Left ventricle myocardium superior (tissue), 1 donor: ENCODE measurements at regions not wholly inside any gene's neighbourhood (a gene's known extent, or its start where the extent isn't known, plus 50 kb on each side); places are given as distances from the start of the nearest gene placed in this dataset.
"Not testable (repeated sequence)": the region's sequence is repeated elsewhere in the genome, so short reads cannot be mapped to it uniquely, and the experiment has no call there.

Source experiments
- ATAC-seq: fragments of 200-7000 bp; cut with Tn5 transposase; one replicate; pipeline ENCODE4 v1.9.1; 2020; ENCODE audit warnings: mild to moderate bottlenecking, moderate library complexity
- DNase-seq: peaks from one replicate; pipeline ENCODE4 v3.0.0-alpha.2; 2020
- intact Hi-C: fragments of 100-400 bp; cut with micrococcal nuclease; formaldehyde crosslinking; loops from one replicate; pipeline ENCODE4 v1.11.0; 2022
- donor health status: DM: no; HTN: yes; CAD: no; lungs with severe emphysema.

GRCh38 chr10:18860631-18861240, 187.9 kb upstream of the MALRD1 start:
- DNase-seq (no peak), ATAC-seq (no peak)
- intact Hi-C loops = no loop called here

GRCh38 chr10:18861382-18861781, 187.2 kb upstream of the MALRD1 start:
- ATAC-seq (no peak), DNase-seq (no peak)
- intact Hi-C loops = no loop called here

- intact Hi-C loops = no loop called here
- no peak for DNase-seq
- no peak for ATAC-seq
Measured at GRCh38 chr10:18866852-18867251, 181.7 kb upstream of the MALRD1 start.

- ATAC-seq = no peak
- intact Hi-C loops = no loop called here
Measured at GRCh38 chr10:18868919-18869318, 179.7 kb upstream of the MALRD1 start.

GRCh38 chr10:18875477-18875876, 173.1 kb upstream of the MALRD1 start:
- no peak for ATAC-seq
- intact Hi-C loops = no loop called here
- no peak for DNase-seq

More at GRCh38 chr10:18868919-18869318, 179.7 kb upstream of the MALRD1 start:
- no peak for DNase-seq

- DNase-seq (no peak), ATAC-seq (no peak)
- intact Hi-C loops = no loop called here
Measured at GRCh38 chr10:18879284-18879683, 169.3 kb upstream of the MALRD1 start.

- intact Hi-C loops = no loop called here
- ATAC-seq = no peak
Measured at GRCh38 chr10:18880530-18880929, 168.1 kb upstream of the MALRD1 start.

GRCh38 chr10:18886102-18886501, 162.5 kb upstream of the MALRD1 start:
- ATAC-seq = no peak
- intact Hi-C loops = no loop called here
- no peak for DNase-seq

More at GRCh38 chr10:18880530-18880929, 168.1 kb upstream of the MALRD1 start:
- DNase-seq = no peak

GRCh38 chr10:18906636-18907035, 142.0 kb upstream of the MALRD1 start:
- intact Hi-C loops = no loop called here
- ATAC-seq = no peak
- no peak for DNase-seq

- intact Hi-C loops, DNase-seq, ATAC-seq: not testable (repeated sequence)
Measured at GRCh38 chr10:18917431-18917830, 131.2 kb upstream of the MALRD1 start.

GRCh38 chr10:18918532-18918931, 130.1 kb upstream of the MALRD1 start:
- ATAC-seq = no peak
- intact Hi-C loops = no loop called here

GRCh38 chr10:18949391-18949790, 99.2 kb upstream of the MALRD1 start:
- ATAC-seq (no peak), DNase-seq (no peak)
- intact Hi-C loops = no loop called here

More at GRCh38 chr10:18918532-18918931, 130.1 kb upstream of the MALRD1 start:
- no peak for DNase-seq

GRCh38 chr10:18951072-18951823, 97.4 kb upstream of the MALRD1 start:
- DNase-seq, intact Hi-C loops, ATAC-seq: not testable (repeated sequence)

GRCh38 chr10:18955061-18955460, 93.5 kb upstream of the MALRD1 start:
- no peak for DNase-seq
- ATAC-seq = no peak
- intact Hi-C loops = no loop called here

GRCh38 chr10:18959369-18959768, 89.2 kb upstream of the MALRD1 start:
- intact Hi-C loops = no loop called here
- DNase-seq (no peak), ATAC-seq (no peak)

- no peak for DNase-seq
- ATAC-seq = no peak
- intact Hi-C loops = no loop called here
Measured at GRCh38 chr10:18960466-18961079, 88.0 kb upstream of the MALRD1 start.

- intact Hi-C loops = no loop called here
- ATAC-seq = no peak
- DNase-seq = no peak
Measured at GRCh38 chr10:18968159-18968558, 80.4 kb upstream of the MALRD1 start.

- intact Hi-C loops = no loop called here
- no peak for ATAC-seq
Measured at GRCh38 chr10:18976696-18977251, 71.8 kb upstream of the MALRD1 start.

GRCh38 chr10:18980089-18980629, 68.4 kb upstream of the MALRD1 start:
- intact Hi-C loops = no loop called here
- ATAC-seq = no peak
- DNase-seq = no peak

More at GRCh38 chr10:18976696-18977251, 71.8 kb upstream of the MALRD1 start:
- DNase-seq = no peak

- intact Hi-C loops = no loop called here
- ATAC-seq = no peak
- no peak for DNase-seq
Measured at GRCh38 chr10:18984531-18984930, 64.1 kb upstream of the MALRD1 start.
